PC-3 (cell line): ENCODE measurements at regions not wholly inside any gene's neighbourhood (a gene's known extent, or its start where the extent isn't known, plus 50 kb on each side); places are given as distances from the start of the nearest gene placed in this dataset.

Source experiments
- CTCF ChIP-seq: fragments of 300-600 bp; sonication (generic); conservative IDR thresholded peaks from 2 replicates; pipeline ENCODE4 v1.5.1; 2017; ENCODE audit warnings: antibody characterized with exemption, low read depth, mild to moderate bottlenecking, low read length
- EZH2 ChIP-seq: fragments of 300-600 bp; sonication (generic); IDR thresholded peaks from one replicate; pipeline ENCODE4 v1.6.1; 2017; ENCODE audit warnings: antibody characterized with exemption, mild to moderate bottlenecking, low read length; ENCODE audit not compliant: unreplicated experiment
- EZH2phosphoT487 ChIP-seq: fragments of 300-600 bp; sonication (generic); IDR thresholded peaks from 2 replicates; pipeline ENCODE4 v1.6.1; 2018; ENCODE audit warnings: mild to moderate bottlenecking, antibody characterized with exemption, low read length, borderline replicate concordance

GRCh38 chr3:5727743-5728484 is 540.4 kb downstream of the EDEM1 start:
- TF ChIP-seq CTCF (no peak), EZH2phosphoT487 (no peak), EZH2 (no peak)
